Gastroesophageal sphincter (tissue), 4 donors: ENCODE measurements at regions not wholly inside any gene's neighbourhood (a gene's known extent, or its start where the extent isn't known, plus 50 kb on each side); places are given as distances from the start of the nearest gene placed in this dataset.

Experiments
- ATAC-seq: fragments of 150-250 bp; one replicate; pipeline ENCODE4 v1.9.1; 2016; ENCODE audit warnings: mild to moderate bottlenecking, moderate library complexity
- H3K27ac ChIP-seq, 4 donors: fragments of 200-600 bp; sonication (generic) in 3 of 4; 1 replicate in 3 of 4; 2 replicates in 1 of 4; pipeline ENCODE4 v1.5.1; 2016 to 2019
- H3K27me3 ChIP-seq: fragments of 200-600 bp; sonication (generic); one replicate; pipeline ENCODE4 v1.5.1; 2019
- H3K36me3 ChIP-seq, 2 donors: fragments of 200-600 bp; sonication (generic); one replicate each; pipeline ENCODE4 v1.5.1; 2019; ENCODE audit warnings: control low read depth in 1 of 2
- H3K4me1 ChIP-seq, 3 donors: fragments of 200-600 bp; sonication (generic); 1 replicate in 2 of 3; 2 replicates in 1 of 3; pipeline ENCODE4 v1.5.1; 2016 to 2019; ENCODE audit warnings: control low read depth in 2 of 3
- H3K4me3 ChIP-seq, 2 donors: fragments of 200-600 bp; sonication (generic); one replicate each; pipeline ENCODE4 v1.5.1; 2019; ENCODE audit warnings: mild to moderate bottlenecking in 1 of 2, moderate library complexity in 1 of 2
- H3K9me3 ChIP-seq, 3 donors: fragments of 200-600 bp; sonication (generic); one replicate each; pipeline ENCODE4 v1.5.1; 2017 to 2019; ENCODE audit warnings: control low read depth in 2 of 3
- EP300 ChIP-seq: sonication (generic); formaldehyde crosslinking; IDR thresholded peaks from one replicate; pipeline ENCODE4 v1.6.1; 2017; ENCODE audit warnings: antibody characterized with exemption, mild to moderate bottlenecking
- POLR2A ChIP-seq, 2 donors: fragments of 450-650 bp; IDR thresholded peaks; one replicate each; pipeline ENCODE4 v1.6.1; 2017; ENCODE audit warnings: antibody characterized with exemption in 2 of 2, mild to moderate bottlenecking in 2 of 2, moderate library complexity in 1 of 2
- POLR2AphosphoS5 ChIP-seq: sonication (generic); formaldehyde crosslinking; IDR thresholded peaks from one replicate; pipeline ENCODE4 v1.6.1; 2017; ENCODE audit warnings: antibody characterized with exemption
- WGBS, 2 donors: methylation state at CpG; one replicate each; pipeline ENCODE4 v1.1.5; 2018; ENCODE audit warnings: low coverage in 1 of 2; 5-methylcytosine and 5-hydroxymethylcytosine counted together
- TF ChIP-seq, protein P1 (sequence below), 4 experiments: fragments of 200-600 bp in 2 of 4; fragments of 450-650 bp in 2 of 4; sonication (generic) in 1 of 4; IDR thresholded peaks; one replicate each; pipeline ENCODE4 v1.5.1; 2017 to 2019; ENCODE audit warnings: antibody characterized with exemption in 4 of 4, mild to moderate bottlenecking in 2 of 4, moderate library complexity in 2 of 4

DNA sequence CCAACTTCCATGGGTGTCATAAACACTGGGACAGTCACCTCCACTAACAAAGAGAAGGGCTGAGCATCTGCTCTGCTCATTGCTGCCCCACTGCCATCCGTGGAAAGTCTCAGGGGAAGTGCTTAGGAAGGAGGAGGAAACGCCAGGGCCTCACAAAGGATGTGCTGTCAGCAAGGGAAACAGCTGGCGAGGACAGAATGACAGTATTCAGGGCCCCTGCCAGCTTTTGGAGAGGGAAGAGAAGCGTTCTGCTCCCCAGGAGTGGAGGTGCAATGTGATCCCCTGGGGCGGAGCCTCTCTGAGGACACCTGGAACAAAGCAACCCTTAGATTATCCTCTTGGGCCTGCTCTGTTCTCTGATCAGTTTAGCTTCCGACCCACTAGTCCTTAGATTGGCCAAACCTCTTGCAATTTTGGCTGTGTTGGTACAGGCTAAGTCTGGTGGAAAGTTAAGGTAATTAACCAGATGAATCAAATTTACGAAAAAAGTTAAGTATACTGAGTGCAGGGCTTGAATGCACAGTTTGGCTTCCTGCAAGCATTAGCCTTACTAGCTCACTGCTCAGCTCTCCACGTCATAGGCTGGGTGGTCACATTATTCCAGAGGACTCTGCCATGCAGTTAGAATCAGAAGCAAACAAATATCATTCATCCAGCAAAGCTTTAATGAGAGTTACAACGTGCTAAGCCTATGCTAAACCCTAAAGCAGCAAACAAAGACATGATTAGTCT lies 170.2 kb upstream of the NFIA start:
- no peak overlapping the region for H3K27ac ChIP-seq

GRCh38 chr1:60908159-60908558 lies 174.2 kb upstream of the NFIA start:
- 77 to 80% methylated on average over 4 of the region's 4 CpGs for WGBS, 2 donors
- H3K27ac ChIP-seq: no peak overlapping the region
- peaks cover 0 to 22% (median 6%) of the 10 kb centered on the region in 3 donors for H3K4me1 ChIP-seq
- no peaks in the 10 kb centered on the region for H3K27me3 ChIP-seq
- TF ChIP-seq POLR2A (IDR thresholded peaks at IDR 0.05): no peak
- no peak for TF ChIP-seq POLR2AphosphoS5
- TF ChIP-seq, protein P1, sequence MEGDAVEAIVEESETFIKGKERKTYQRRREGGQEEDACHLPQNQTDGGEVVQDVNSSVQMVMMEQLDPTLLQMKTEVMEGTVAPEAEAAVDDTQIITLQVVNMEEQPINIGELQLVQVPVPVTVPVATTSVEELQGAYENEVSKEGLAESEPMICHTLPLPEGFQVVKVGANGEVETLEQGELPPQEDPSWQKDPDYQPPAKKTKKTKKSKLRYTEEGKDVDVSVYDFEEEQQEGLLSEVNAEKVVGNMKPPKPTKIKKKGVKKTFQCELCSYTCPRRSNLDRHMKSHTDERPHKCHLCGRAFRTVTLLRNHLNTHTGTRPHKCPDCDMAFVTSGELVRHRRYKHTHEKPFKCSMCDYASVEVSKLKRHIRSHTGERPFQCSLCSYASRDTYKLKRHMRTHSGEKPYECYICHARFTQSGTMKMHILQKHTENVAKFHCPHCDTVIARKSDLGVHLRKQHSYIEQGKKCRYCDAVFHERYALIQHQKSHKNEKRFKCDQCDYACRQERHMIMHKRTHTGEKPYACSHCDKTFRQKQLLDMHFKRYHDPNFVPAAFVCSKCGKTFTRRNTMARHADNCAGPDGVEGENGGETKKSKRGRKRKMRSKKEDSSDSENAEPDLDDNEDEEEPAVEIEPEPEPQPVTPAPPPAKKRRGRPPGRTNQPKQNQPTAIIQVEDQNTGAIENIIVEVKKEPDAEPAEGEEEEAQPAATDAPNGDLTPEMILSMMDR (IDR thresholded peaks at IDR 0.05): no peak
- TF ChIP-seq EP300: no peak
- no peaks in the 10 kb centered on the region for H3K9me3 ChIP-seq
- H3K4me3 ChIP-seq: no peak overlapping the region
- H3K36me3 ChIP-seq: no peaks in the 10 kb centered on the region
- no peak for ATAC-seq

More for the DNA sequence above, 170.2 kb upstream of the NFIA start:
- H3K27me3 ChIP-seq: no peaks in the 10 kb centered on the region
- H3K36me3 ChIP-seq: no peaks in the 10 kb centered on the region
- no peaks in the 10 kb centered on the region for H3K9me3 ChIP-seq
- 60 to 62% methylated on average over 5 to 7 of the region's 9 CpGs for WGBS, 2 donors
- TF ChIP-seq EP300 (no peak), POLR2AphosphoS5 (no peak), POLR2A (IDR thresholded peaks at IDR 0.05) (no peak)
- TF ChIP-seq, protein P1 (IDR thresholded peaks at IDR 0.05): no peak
- no peaks in the 10 kb centered on the region for H3K4me1 ChIP-seq
- ATAC-seq: peak; percentile 74
- H3K4me3 ChIP-seq: no peak overlapping the region

DNA sequence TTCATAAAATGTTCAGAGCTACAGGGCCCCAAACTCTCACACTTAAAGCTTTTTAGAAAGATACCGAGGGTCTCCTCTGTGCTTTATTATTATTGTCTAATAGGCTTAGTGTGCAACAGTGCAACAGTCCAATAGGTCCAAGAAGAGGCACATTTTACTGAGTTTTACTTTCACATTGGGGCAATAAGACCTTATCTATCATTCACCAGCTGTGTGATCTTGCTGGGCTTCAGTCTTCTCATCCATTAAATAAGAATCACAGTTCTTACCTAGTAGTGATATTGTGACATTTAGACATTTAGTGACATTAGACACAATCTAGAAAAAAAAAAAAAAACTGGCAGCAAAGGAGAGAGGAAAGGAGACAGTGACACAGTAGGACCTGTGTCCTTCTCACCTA lies 175.8 kb upstream of the NFIA start:
- TF ChIP-seq EP300: no peak
- TF ChIP-seq POLR2A (IDR thresholded peaks at IDR 0.05): no peak
- TF ChIP-seq POLR2AphosphoS5: no peak
- TF ChIP-seq, protein P1 (IDR thresholded peaks at IDR 0.05): no peak
- WGBS, 2 donors: 100% methylated on average over 1 of the region's 1 CpG
- no peaks in the 10 kb centered on the region for H3K27me3 ChIP-seq
- H3K4me1 ChIP-seq: peaks cover 0 to 28% (median 6%) of the 10 kb centered on the region in 3 donors
- no peaks in the 10 kb centered on the region for H3K9me3 ChIP-seq
- no peak for ATAC-seq
- no peaks in the 10 kb centered on the region for H3K36me3 ChIP-seq
- no peak overlapping the region for H3K4me3 ChIP-seq
- H3K27ac ChIP-seq: no peak overlapping the region

- H3K36me3 ChIP-seq: no peaks in the 10 kb centered on the region
- ATAC-seq: no peak
- H3K27me3 ChIP-seq: no peaks in the 10 kb centered on the region
- peaks cover 0 to 28% (median 6%) of the 10 kb centered on the region in 3 donors for H3K4me1 ChIP-seq
- TF ChIP-seq, protein P1 (IDR thresholded peaks at IDR 0.05): no peak
- TF ChIP-seq EP300 (no peak), POLR2AphosphoS5 (no peak)
- no peak overlapping the region for H3K4me3 ChIP-seq
- H3K27ac ChIP-seq: no peak overlapping the region
- H3K9me3 ChIP-seq: no peaks in the 10 kb centered on the region
- 89 to 100% methylated on average over 1 to 2 of the region's 2 CpGs for WGBS, 2 donors
Measured at GRCh38 chr1:60906039-60906438, 176.3 kb upstream of the NFIA start.
